CD14-positive monocyte (primary cell): ENCODE measurements at regions not wholly inside any gene's neighbourhood (a gene's known extent, or its start where the extent isn't known, plus 50 kb on each side); places are given as distances from the start of the nearest gene placed in this dataset.

Source experiments
- DNase-seq, 3 donors: peaks; one replicate each; pipeline ENCODE4 v3.0.0-alpha.2; 2011 to 2022
- H2AFZ ChIP-seq: 2 replicates; pipeline ENCODE4 v1.6.0; 2012; ENCODE audit warnings: mild to moderate bottlenecking, low read depth, low read length, inconsistent platforms; ENCODE audit not compliant: insufficient read depth, poor library complexity, severe bottlenecking
- H3K27ac ChIP-seq, 2 donors: 1 replicate in 1 of 2; 2 replicates in 1 of 2; pipeline ENCODE4 v1.5.1; 2012 to 2013; ENCODE audit warnings: low read length in 2 of 2, control low read depth in 1 of 2, inconsistent platforms in 1 of 2, low read depth in 1 of 2, mild to moderate bottlenecking in 1 of 2
- H3K27me3 ChIP-seq, 2 donors: one replicate each; pipeline versions ENCODE4 v1.6.0 to v1.6.1; 2011 to 2013; ENCODE audit warnings: low read length in 2 of 2; ENCODE audit not compliant: control insufficient read depth in 2 of 2, insufficient read depth in 2 of 2
- H3K36me3 ChIP-seq, 2 donors: replicated peaks in 1 of 2; 1 replicate in 1 of 2; 2 replicates in 1 of 2; pipeline versions ENCODE4 v1.5.1 to v1.6.1; 2012 to 2013; ENCODE audit warnings: low read length in 2 of 2, control low read depth in 1 of 2, inconsistent platforms in 1 of 2, mild to moderate bottlenecking in 1 of 2; ENCODE audit not compliant: insufficient read depth in 2 of 2, control insufficient read depth in 1 of 2
- H3K4me1 ChIP-seq, 2 donors: 1 replicate in 1 of 2; 2 replicates in 1 of 2; pipeline versions ENCODE4 v1.5.1 to v1.6.1; 2012 to 2013; ENCODE audit warnings: low read length in 2 of 2, control low read depth in 1 of 2, inconsistent platforms in 1 of 2, mild to moderate bottlenecking in 1 of 2, moderate library complexity in 1 of 2; ENCODE audit not compliant: insufficient read depth in 2 of 2, control insufficient read depth in 1 of 2
- H3K4me2 ChIP-seq: replicated peaks from 2 replicates; pipeline ENCODE3; 2012; ENCODE audit warnings: low read length, moderate library complexity, mild to moderate bottlenecking; ENCODE audit not compliant: poor library complexity, severe bottlenecking; ENCODE audit errors: extremely low read depth
- H3K4me3 ChIP-seq, 3 experiments: fragments of 200-600 bp in 1 of 3; sonication (generic) in 1 of 3; replicated peaks in 1 of 3; 1 replicate in 2 of 3; 2 replicates in 1 of 3; pipeline ENCODE4 v1.5.1; 2011 to 2013; ENCODE audit warnings: low read length in 3 of 3, mild to moderate bottlenecking in 3 of 3, control low read depth in 2 of 3, low read depth in 2 of 3, inconsistent platforms in 1 of 3, moderate library complexity in 1 of 3
- H3K79me2 ChIP-seq: 2 replicates; pipeline ENCODE4 v1.6.0; 2012; ENCODE audit warnings: mild to moderate bottlenecking, control low read depth, inconsistent platforms, low read length, moderate library complexity; ENCODE audit not compliant: insufficient read depth
- H3K9ac ChIP-seq: 2 replicates; pipeline ENCODE4 v1.6.0; 2017; ENCODE audit warnings: low read length, mild to moderate bottlenecking; ENCODE audit not compliant: insufficient read depth, poor library complexity, severe bottlenecking
- H3K9me3 ChIP-seq, 2 donors: replicated peaks in 1 of 2; 1 replicate in 1 of 2; 2 replicates in 1 of 2; pipeline versions ENCODE4 v1.5.1 to v1.6.1; 2012 to 2013; ENCODE audit warnings: low read length in 2 of 2, control low read depth in 1 of 2; ENCODE audit not compliant: control insufficient read depth in 1 of 2, insufficient read depth in 1 of 2
- H4K20me1 ChIP-seq: 2 replicates; pipeline ENCODE4 v1.6.0; 2012; ENCODE audit warnings: mild to moderate bottlenecking, low read length, control low read depth, moderate library complexity; ENCODE audit not compliant: insufficient read depth
- H3K27ac Mint-ChIP-seq, 7 donors: one replicate each; pipeline ENCODE4 v1.8.0; 2020; ENCODE audit warnings: mild to moderate bottlenecking in 7 of 7, mixed read lengths in 7 of 7, moderate library complexity in 6 of 7, inconsistent platforms in 2 of 7
- H3K27me3 Mint-ChIP-seq, 3 donors: one replicate each; pipeline ENCODE4 v1.8.0; 2021 to 2022; ENCODE audit warnings: low read depth in 3 of 3, mild to moderate bottlenecking in 3 of 3, mixed read lengths in 3 of 3, moderate library complexity in 3 of 3, inconsistent platforms in 1 of 3
- H3K36me3 Mint-ChIP-seq, 2 donors: one replicate each; pipeline ENCODE4 v1.8.0; 2020; ENCODE audit warnings: mixed read lengths in 2 of 2, inconsistent platforms in 1 of 2, mild to moderate bottlenecking in 1 of 2
- H3K4me1 Mint-ChIP-seq: one replicate; pipeline ENCODE4 v1.8.0; 2020; ENCODE audit warnings: mild to moderate bottlenecking, mixed read lengths
- H3K4me3 Mint-ChIP-seq, 2 donors: one replicate each; pipeline ENCODE4 v1.8.0; 2020; ENCODE audit warnings: mild to moderate bottlenecking in 2 of 2, mixed read lengths in 2 of 2, moderate library complexity in 1 of 2
- H3K9me3 Mint-ChIP-seq, 7 donors: one replicate each; pipeline ENCODE4 v1.8.0; 2020 to 2022; ENCODE audit warnings: mixed read lengths in 7 of 7, mild to moderate bottlenecking in 6 of 7, moderate library complexity in 6 of 7, inconsistent platforms in 2 of 7
- CTCF ChIP-seq: fragments of 200-600 bp; IDR thresholded peaks from one replicate; pipeline ENCODE4 v1.8.0; 2022; ENCODE audit warnings: antibody characterized with exemption, mild to moderate bottlenecking
- WGBS: methylation state at CpG from one replicate; pipeline ENCODE4 v1.1.5; 2013; ENCODE audit warnings: missing lambda C conversion rate; ENCODE audit not compliant: insufficient coverage; 5-methylcytosine and 5-hydroxymethylcytosine counted together
- intact Hi-C, 2 donors: fragments of 100-400 bp; cut with micrococcal nuclease; formaldehyde crosslinking; loops; one replicate each; pipeline versions ENCODE4 v1.15.0 to v1.15.1; 2023

GRCh38 chr2:113823716-113824595, 65.9 kb upstream of the ACTR3 start:
- Mint-ChIP-seq H3K9me3 (peaks cover 0 to 5% (median 1%) of the 10 kb centered on the region in 7 donors), H3K4me1 (peaks cover 1% of the 10 kb centered on the region), H3K27ac (no peak overlapping the region), H3K4me3 (no peak overlapping the region), H3K27me3 (peaks cover 0 to 8% (median 2%) of the 10 kb centered on the region in 3 donors), H3K36me3 (no peaks in the 10 kb centered on the region)
- no CpG with 5 or more reads among the region's 4 CpGs for WGBS
- Histone ChIP-seq H3K79me2 (no peaks in the 10 kb centered on the region), H3K27me3 (no peaks in the 10 kb centered on the region), H3K27ac (no peak overlapping the region), H3K36me3 (no peaks in the 10 kb centered on the region), H4K20me1 (no peaks in the 10 kb centered on the region), H3K4me3 (no peak overlapping the region), H2AFZ (no peak overlapping the region), H3K9me3 (no peaks in the 10 kb centered on the region), H3K4me2 (no peak overlapping the region), H3K9ac (no peak overlapping the region), H3K4me1 (no peaks in the 10 kb centered on the region)
- no peak for DNase-seq
- no peak for TF ChIP-seq CTCF
- intact Hi-C loops: no loop called here

- TF ChIP-seq CTCF: no peak
- Histone ChIP-seq H3K4me3 (no peak overlapping the region), H2AFZ (no peak overlapping the region), H3K79me2 (no peaks in the 10 kb centered on the region), H3K9ac (no peak overlapping the region), H3K4me1 (no peaks in the 10 kb centered on the region), H4K20me1 (no peaks in the 10 kb centered on the region), H3K27ac (no peak overlapping the region), H3K27me3 (no peaks in the 10 kb centered on the region), H3K4me2 (no peak overlapping the region), H3K36me3 (no peaks in the 10 kb centered on the region), H3K9me3 (no peaks in the 10 kb centered on the region)
- Mint-ChIP-seq H3K4me3 (no peak overlapping the region), H3K9me3 (peaks cover 0 to 3% (median 0%) of the 10 kb centered on the region in 7 donors), H3K4me1 (no peaks in the 10 kb centered on the region), H3K36me3 (no peaks in the 10 kb centered on the region), H3K27me3 (peaks cover 0 to 6% (median 2%) of the 10 kb centered on the region in 3 donors), H3K27ac (no peak overlapping the region)
- DNase-seq: no peak
- WGBS: 100% methylated on average over 6 of the region's 7 CpGs
- intact Hi-C loops: no loop called here
Observed at GRCh38 chr2:113822087-113822815, 65.8 kb upstream of the SLC35F5 start.
